ENCODE measurements at regions not wholly inside any gene's neighbourhood (a gene's known extent, or its start where the extent isn't known, plus 50 kb on each side); places are given as distances from the start of the nearest gene placed in this dataset.

GRCh38 chrX:17278961-17279360 is 96.0 kb upstream of the NHS start:
- H3K9ac ChIP-seq (ENCODE audit: low read length), result no peak overlapping the region
- no peak overlapping the region for H4K8ac ChIP-seq (ENCODE audit: low read length)
- H3K27me3 ChIP-seq (ENCODE audit: control insufficient read depth in 1 of 2, insufficient read depth in 1 of 2, low read length in 2 of 2), result peaks cover 0 to 5% of the 10 kb centered on the region in 2 experiments
- H3K18ac ChIP-seq (ENCODE audit: low read depth in 1 of 2, low read length in 2 of 2), result no peak overlapping the region
- no peak overlapping the region for H2BK120ac ChIP-seq (ENCODE audit: low read depth, low read length)
- no peaks in the 10 kb centered on the region for H3K4me1 ChIP-seq (ENCODE audit: control insufficient read depth, insufficient read depth, low read depth, low read length)
- no peak overlapping the region for H2BK5ac ChIP-seq (ENCODE audit: low read depth, low read length, poor library complexity, severe bottlenecking)
- no peak overlapping the region for H2BK12ac ChIP-seq (ENCODE audit: low read length in 2 of 2)
- no peak overlapping the region for H2AK5ac ChIP-seq (ENCODE audit: low read length, severe bottlenecking)
- no peak overlapping the region for H2BK15ac ChIP-seq (ENCODE audit: low read depth, poor library complexity, severe bottlenecking)
- no peak overlapping the region for H3K14ac ChIP-seq (ENCODE audit: low read length in 2 of 2)
- no peak overlapping the region for H3K27ac ChIP-seq (ENCODE audit: low read length, poor library complexity, severe bottlenecking)
- H3K36me3 ChIP-seq (ENCODE audit: control insufficient read depth in 1 of 2, insufficient read depth in 2 of 2, low read depth in 1 of 2, low read length in 2 of 2), result no peaks in the 10 kb centered on the region
- 57% methylated on average over 2 of the region's 2 CpGs for WGBS
- H3K4me2 ChIP-seq (ENCODE audit: low read length, poor library complexity, severe bottlenecking), result no peak overlapping the region
- H3K4me3 ChIP-seq (ENCODE audit: insufficient read depth in 1 of 2, low read depth in 1 of 2, low read length in 2 of 2), result no peak overlapping the region
- H3K79me1 ChIP-seq (replicated peaks; ENCODE audit: low read length, poor library complexity, severe bottlenecking), result no peaks in the 10 kb centered on the region
- peaks cover 3% of the 10 kb centered on the region for H3K9me3 ChIP-seq (ENCODE audit: control insufficient read depth, low read length)
- no peak overlapping the region for H3K4ac ChIP-seq (ENCODE audit: low read depth in 1 of 2, low read length in 2 of 2)
- no peak for DNase-seq
- no peak overlapping the region for H2AFZ ChIP-seq (ENCODE audit: low read depth, low read length)
- H3K23ac ChIP-seq (ENCODE audit: low read length in 2 of 2), result no peak overlapping the region
- no peak overlapping the region for H4K91ac ChIP-seq (ENCODE audit: low read length)

GRCh38 chrX:17285983-17286382 is 89.0 kb upstream of the NHS start:
- Histone ChIP-seq H3K23ac (ENCODE audit: low read length in 2 of 2) (no peak overlapping the region), H3K4me2 (ENCODE audit: low read length, poor library complexity, severe bottlenecking) (no peak overlapping the region), H3K36me3 (ENCODE audit: control insufficient read depth in 1 of 2, insufficient read depth in 2 of 2, low read depth in 1 of 2, low read length in 2 of 2) (no peaks in the 10 kb centered on the region), H2AFZ (ENCODE audit: low read depth, low read length) (no peak overlapping the region), H2BK5ac (ENCODE audit: low read depth, low read length, poor library complexity, severe bottlenecking) (no peak overlapping the region), H3K79me1 (replicated peaks; ENCODE audit: low read length, poor library complexity, severe bottlenecking) (no peaks in the 10 kb centered on the region), H3K4me3 (ENCODE audit: insufficient read depth in 1 of 2, low read depth in 1 of 2, low read length in 2 of 2) (no peak overlapping the region), H3K14ac (ENCODE audit: low read length in 2 of 2) (no peak overlapping the region), H3K9me3 (ENCODE audit: control insufficient read depth, low read length) (peaks cover under 1% of the 10 kb centered on the region), H3K27me3 (ENCODE audit: control insufficient read depth in 1 of 2, insufficient read depth in 1 of 2, low read length in 2 of 2) (peaks cover 0 to 5% of the 10 kb centered on the region in 2 experiments), H3K27ac (ENCODE audit: low read length, poor library complexity, severe bottlenecking) (no peak overlapping the region), H3K4me1 (ENCODE audit: control insufficient read depth, insufficient read depth, low read depth, low read length) (no peaks in the 10 kb centered on the region), H4K91ac (ENCODE audit: low read length) (no peak overlapping the region), H3K4ac (ENCODE audit: low read depth in 1 of 2, low read length in 2 of 2) (no peak overlapping the region), H4K8ac (ENCODE audit: low read length) (no peak overlapping the region), H2BK15ac (ENCODE audit: low read depth, poor library complexity, severe bottlenecking) (no peak overlapping the region), H3K9ac (ENCODE audit: low read length) (no peak overlapping the region), H2BK12ac (ENCODE audit: low read length in 2 of 2) (no peak overlapping the region), H2BK120ac (ENCODE audit: low read depth, low read length) (no peak overlapping the region), H2AK5ac (ENCODE audit: low read length, severe bottlenecking) (no peak overlapping the region), H3K18ac (ENCODE audit: low read depth in 1 of 2, low read length in 2 of 2) (no peak overlapping the region)
- no peak for DNase-seq
- WGBS, result no CpG with 5 or more reads among the region's 2 CpGs

- no peak overlapping the region for H2AK5ac ChIP-seq (ENCODE audit: low read length, severe bottlenecking)
- H3K23ac ChIP-seq (ENCODE audit: low read length in 2 of 2), result no peak overlapping the region
- H4K8ac ChIP-seq (ENCODE audit: low read length), result no peak overlapping the region
- no peak overlapping the region for H2AFZ ChIP-seq (ENCODE audit: low read depth, low read length)
- no peak overlapping the region for H3K4me3 ChIP-seq (ENCODE audit: insufficient read depth in 1 of 2, low read depth in 1 of 2, low read length in 2 of 2)
- 100% methylated on average over 1 of the region's 2 CpGs for WGBS
- H3K18ac ChIP-seq (ENCODE audit: low read depth in 1 of 2, low read length in 2 of 2), result no peak overlapping the region
- no peak overlapping the region for H3K27ac ChIP-seq (ENCODE audit: low read length, poor library complexity, severe bottlenecking)
- no peak for DNase-seq
- no peak overlapping the region for H2BK12ac ChIP-seq (ENCODE audit: low read length in 2 of 2)
- no peaks in the 10 kb centered on the region for H3K9me3 ChIP-seq (ENCODE audit: control insufficient read depth, low read length)
- H3K9ac ChIP-seq (ENCODE audit: low read length), result no peak overlapping the region
- no peak overlapping the region for H3K4me2 ChIP-seq (ENCODE audit: low read length, poor library complexity, severe bottlenecking)
- no peak overlapping the region for H4K91ac ChIP-seq (ENCODE audit: low read length)
- no peak overlapping the region for H2BK15ac ChIP-seq (ENCODE audit: low read depth, poor library complexity, severe bottlenecking)
- H3K27me3 ChIP-seq (ENCODE audit: control insufficient read depth in 1 of 2, insufficient read depth in 1 of 2, low read length in 2 of 2), result peaks cover 0 to 4% of the 10 kb centered on the region in 2 experiments
- no peak overlapping the region for H2BK120ac ChIP-seq (ENCODE audit: low read depth, low read length)
- no peak overlapping the region for H3K14ac ChIP-seq (ENCODE audit: low read length in 2 of 2)
- no peaks in the 10 kb centered on the region for H3K79me1 ChIP-seq (replicated peaks; ENCODE audit: low read length, poor library complexity, severe bottlenecking)
- H3K36me3 ChIP-seq (ENCODE audit: control insufficient read depth in 1 of 2, insufficient read depth in 2 of 2, low read depth in 1 of 2, low read length in 2 of 2), result no peaks in the 10 kb centered on the region
- no peak overlapping the region for H2BK5ac ChIP-seq (ENCODE audit: low read depth, low read length, poor library complexity, severe bottlenecking)
- H3K4me1 ChIP-seq (ENCODE audit: control insufficient read depth, insufficient read depth, low read depth, low read length), result no peaks in the 10 kb centered on the region
- H3K4ac ChIP-seq (ENCODE audit: low read depth in 1 of 2, low read length in 2 of 2), result no peak overlapping the region
These were observed 83.7 kb upstream of the NHS start for GRCh38 chrX:17291171-17291900.

GRCh38 chrX:17292111-17292527 is 82.9 kb upstream of the NHS start:
- Histone ChIP-seq H3K27me3 (ENCODE audit: control insufficient read depth in 1 of 2, insufficient read depth in 1 of 2, low read length in 2 of 2) (peaks cover 0 to 4% of the 10 kb centered on the region in 2 experiments), H3K4me2 (ENCODE audit: low read length, poor library complexity, severe bottlenecking) (no peak overlapping the region), H2BK120ac (ENCODE audit: low read depth, low read length) (no peak overlapping the region), H3K9ac (ENCODE audit: low read length) (no peak overlapping the region), H3K14ac (ENCODE audit: low read length in 2 of 2) (no peak overlapping the region), H2BK12ac (ENCODE audit: low read length in 2 of 2) (no peak overlapping the region), H3K18ac (ENCODE audit: low read depth in 1 of 2, low read length in 2 of 2) (no peak overlapping the region), H3K4me3 (ENCODE audit: insufficient read depth in 1 of 2, low read depth in 1 of 2, low read length in 2 of 2) (no peak overlapping the region), H3K27ac (ENCODE audit: low read length, poor library complexity, severe bottlenecking) (no peak overlapping the region), H2BK5ac (ENCODE audit: low read depth, low read length, poor library complexity, severe bottlenecking) (no peak overlapping the region), H4K8ac (ENCODE audit: low read length) (no peak overlapping the region), H2AFZ (ENCODE audit: low read depth, low read length) (no peak overlapping the region), H3K23ac (ENCODE audit: low read length in 2 of 2) (no peak overlapping the region), H3K36me3 (ENCODE audit: control insufficient read depth in 1 of 2, insufficient read depth in 2 of 2, low read depth in 1 of 2, low read length in 2 of 2) (no peaks in the 10 kb centered on the region), H3K4ac (ENCODE audit: low read depth in 1 of 2, low read length in 2 of 2) (no peak overlapping the region), H3K9me3 (ENCODE audit: control insufficient read depth, low read length) (no peaks in the 10 kb centered on the region), H3K79me1 (replicated peaks; ENCODE audit: low read length, poor library complexity, severe bottlenecking) (no peaks in the 10 kb centered on the region), H3K4me1 (ENCODE audit: control insufficient read depth, insufficient read depth, low read depth, low read length) (no peaks in the 10 kb centered on the region), H4K91ac (ENCODE audit: low read length) (no peak overlapping the region), H2BK15ac (ENCODE audit: low read depth, poor library complexity, severe bottlenecking) (no peak overlapping the region), H2AK5ac (ENCODE audit: low read length, severe bottlenecking) (no peak overlapping the region)
- 23% methylated on average over 2 of the region's 4 CpGs for whole genome bisulfite sequencing
- DNase-seq, result no peak

Data from mesenchymal stem cell (in vitro differentiated cells and primary cell).